Cardiac muscle cell (in vitro differentiated cells and primary cell): ENCODE measurements at regions not wholly inside any gene's neighbourhood (a gene's known extent, or its start where the extent isn't known, plus 50 kb on each side); places are given as distances from the start of the nearest gene placed in this dataset.

Experiments used
- DNase-seq, 2 donors: peaks; one replicate each; pipeline versions ENCODE4 v3.0.0 to v3.0.0-alpha.2; 2010 to 2017; ENCODE audit warnings: low read depth in 1 of 2, low spot score in 1 of 2
- H3K27ac ChIP-seq: fragments of 200-600 bp; sonication (generic); 2 replicates; pipeline ENCODE4 v1.5.1; 2016
- H3K27me3 ChIP-seq: fragments of 200-600 bp; sonication (generic); 2 replicates; pipeline ENCODE4 v1.6.0; 2016; ENCODE audit warnings: control low read depth
- H3K36me3 ChIP-seq: fragments of 200-600 bp; sonication (generic); 2 replicates; pipeline ENCODE4 v1.5.1; 2016; ENCODE audit warnings: control low read depth
- H3K4me1 ChIP-seq: fragments of 200-600 bp; sonication (generic); 2 replicates; pipeline ENCODE4 v1.8.1; 2017; ENCODE audit warnings: low read depth, mild to moderate bottlenecking, mixed run types
- H3K4me3 ChIP-seq: fragments of 200-600 bp; sonication (generic); 2 replicates; pipeline ENCODE4 v1.5.1; 2016; ENCODE audit warnings: mild to moderate bottlenecking
- H3K9me3 ChIP-seq: fragments of 200-600 bp; sonication (generic); 2 replicates; pipeline ENCODE4 v1.5.1; 2017; ENCODE audit warnings: low read depth, mild to moderate bottlenecking, control low read depth
- TF ChIP-seq, protein P1 (sequence below): IDR thresholded peaks from 2 replicates; pipeline ENCODE4 v1.5.1; 2012; ENCODE audit warnings: low read depth, mild to moderate bottlenecking, low read length

DNA sequence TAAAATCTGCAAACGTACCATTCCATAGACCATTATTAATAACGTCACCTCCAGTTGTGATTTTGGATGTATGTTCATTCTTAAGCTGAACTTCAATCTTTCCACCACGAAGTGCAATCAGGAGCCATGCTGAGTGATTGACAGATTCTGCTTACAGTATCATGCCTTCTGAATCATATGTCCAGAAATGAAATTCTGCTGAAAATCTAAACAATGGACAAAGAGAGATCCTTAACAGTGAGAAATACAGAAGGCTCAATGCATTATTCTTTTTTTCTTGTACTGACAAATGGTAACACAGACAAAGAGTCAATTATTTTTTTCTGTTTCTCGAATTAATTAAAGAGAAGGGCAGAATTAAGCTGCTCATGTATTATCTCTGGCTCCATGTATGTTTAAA is 1114.5 kb downstream of the EPHA3 start:
- TF ChIP-seq, protein P1, sequence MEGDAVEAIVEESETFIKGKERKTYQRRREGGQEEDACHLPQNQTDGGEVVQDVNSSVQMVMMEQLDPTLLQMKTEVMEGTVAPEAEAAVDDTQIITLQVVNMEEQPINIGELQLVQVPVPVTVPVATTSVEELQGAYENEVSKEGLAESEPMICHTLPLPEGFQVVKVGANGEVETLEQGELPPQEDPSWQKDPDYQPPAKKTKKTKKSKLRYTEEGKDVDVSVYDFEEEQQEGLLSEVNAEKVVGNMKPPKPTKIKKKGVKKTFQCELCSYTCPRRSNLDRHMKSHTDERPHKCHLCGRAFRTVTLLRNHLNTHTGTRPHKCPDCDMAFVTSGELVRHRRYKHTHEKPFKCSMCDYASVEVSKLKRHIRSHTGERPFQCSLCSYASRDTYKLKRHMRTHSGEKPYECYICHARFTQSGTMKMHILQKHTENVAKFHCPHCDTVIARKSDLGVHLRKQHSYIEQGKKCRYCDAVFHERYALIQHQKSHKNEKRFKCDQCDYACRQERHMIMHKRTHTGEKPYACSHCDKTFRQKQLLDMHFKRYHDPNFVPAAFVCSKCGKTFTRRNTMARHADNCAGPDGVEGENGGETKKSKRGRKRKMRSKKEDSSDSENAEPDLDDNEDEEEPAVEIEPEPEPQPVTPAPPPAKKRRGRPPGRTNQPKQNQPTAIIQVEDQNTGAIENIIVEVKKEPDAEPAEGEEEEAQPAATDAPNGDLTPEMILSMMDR = no peak
- H3K36me3 ChIP-seq = no peaks in the 10 kb centered on the region
- no peak for DNase-seq
- H3K9me3 ChIP-seq = no peaks in the 10 kb centered on the region
- no peak overlapping the region for H3K27ac ChIP-seq
- no peak overlapping the region for H3K4me3 ChIP-seq
- H3K4me1 ChIP-seq = no peaks in the 10 kb centered on the region
- no peaks in the 10 kb centered on the region for H3K27me3 ChIP-seq

- no peaks in the 10 kb centered on the region for H3K36me3 ChIP-seq
Measured at GRCh38 chr3:90241481-90241880, 1134.1 kb downstream of the EPHA3 start.

GRCh38 chr3:90253131-90253530 is 1145.7 kb downstream of the EPHA3 start:
- TF ChIP-seq, protein P1 = no peak
- no peaks in the 10 kb centered on the region for H3K9me3 ChIP-seq
- no peak for DNase-seq

More at GRCh38 chr3:90241481-90241880, 1134.1 kb downstream of the EPHA3 start:
- Histone ChIP-seq H3K27me3 (no peaks in the 10 kb centered on the region), H3K4me3 (no peak overlapping the region), H3K4me1 (no peaks in the 10 kb centered on the region), H3K27ac (no peak overlapping the region), H3K9me3 (no peaks in the 10 kb centered on the region)
- TF ChIP-seq, protein P1 = no peak
- DNase-seq = no peak

GRCh38 chr3:90261481-90262433 is 1154.3 kb downstream of the EPHA3 start:
- H3K27ac ChIP-seq = no peak overlapping the region
- no peaks in the 10 kb centered on the region for H3K4me1 ChIP-seq
- TF ChIP-seq, protein P1 = no peak
- no peaks in the 10 kb centered on the region for H3K27me3 ChIP-seq
- H3K4me3 ChIP-seq = no peak overlapping the region
- no peaks in the 10 kb centered on the region for H3K9me3 ChIP-seq
- DNase-seq = no peak
- H3K36me3 ChIP-seq = no peaks in the 10 kb centered on the region

More at GRCh38 chr3:90253131-90253530, 1145.7 kb downstream of the EPHA3 start:
- H3K27ac ChIP-seq = no peak overlapping the region
- H3K27me3 ChIP-seq = no peaks in the 10 kb centered on the region
- H3K36me3 ChIP-seq = no peaks in the 10 kb centered on the region
- H3K4me3 ChIP-seq = no peak overlapping the region
- no peaks in the 10 kb centered on the region for H3K4me1 ChIP-seq
